K562 (cell line): ENCODE measurements at regions not wholly inside any gene's neighbourhood (a gene's known extent, or its start where the extent isn't known, plus 50 kb on each side); places are given as distances from the start of the nearest gene placed in this dataset.

Source experiments
- BDP1 ChIP-seq: IDR thresholded peaks from 3 replicates; pipeline ENCODE4 v1.6.1; 2011; ENCODE audit not compliant: insufficient read length, insufficient read depth
- CCAR2 ChIP-seq: fragments of 200-400 bp; formaldehyde crosslinking; IDR thresholded peaks from 2 replicates; pipeline ENCODE4 v1.6.1; 2017; ENCODE audit warnings: mild to moderate bottlenecking, low read depth, low read length
- CHD1 ChIP-seq: fragments of 200-600 bp; sonication (generic); IDR thresholded peaks from one replicate; pipeline ENCODE4 v1.6.1; 2012; ENCODE audit warnings: mild to moderate bottlenecking, moderate library complexity, low read length, inconsistent platforms
- DDX20 ChIP-seq: fragments of 450-650 bp; IDR thresholded peaks from 2 replicates; pipeline ENCODE4 v1.6.1; 2016; ENCODE audit warnings: missing genetic modification characterization, low read depth, mild to moderate bottlenecking, missing compliant biosample characterization, moderate library complexity
- ERF ChIP-seq: fragments of 450-650 bp; formaldehyde crosslinking; IDR thresholded peaks from 2 replicates; pipeline ENCODE4 v1.4.0; 2020; ENCODE audit warnings: mild to moderate bottlenecking, mixed read lengths
- HDAC6 ChIP-seq: IDR thresholded peaks from 2 replicates; pipeline ENCODE4 v1.6.1; 2012; ENCODE audit warnings: low read depth, mild to moderate bottlenecking, control low read depth, inconsistent platforms, low read length, moderate library complexity
- HMG20A ChIP-seq: fragments of 450-650 bp; formaldehyde crosslinking; conservative IDR thresholded peaks from 2 replicates; pipeline ENCODE4 v1.4.0; 2020; ENCODE audit warnings: mild to moderate bottlenecking, mixed read lengths
- MCM3 ChIP-seq: fragments of 450-650 bp; IDR thresholded peaks from 2 replicates; pipeline ENCODE4 v1.6.1; 2016
- NFIX ChIP-seq: fragments of 250-450 bp; sonication (Bioruptor Pico); IDR thresholded peaks from 2 replicates; pipeline ENCODE4 v1.4.0; 2020; ENCODE audit warnings: low read depth, mild to moderate bottlenecking, moderate library complexity
- PHF20 ChIP-seq: fragments of 450-650 bp; IDR thresholded peaks from 2 replicates; pipeline ENCODE4 v1.6.1; 2018; ENCODE audit not compliant: partially characterized antibody
- POLR2B ChIP-seq: fragments of 450-650 bp; IDR thresholded peaks from 2 replicates; pipeline ENCODE4 v1.6.1; 2018; ENCODE audit warnings: low read depth; ENCODE audit not compliant: partially characterized antibody
- RCOR1 ChIP-seq, 2 experiments: IDR thresholded peaks; 2 replicates each; pipeline ENCODE4 v1.6.1; 2012; ENCODE audit warnings: low read depth in 2 of 2, low read length in 2 of 2, borderline replicate concordance in 1 of 2, improper control_type of control experiment in 1 of 2
- SMARCC2 ChIP-seq: fragments of 450-650 bp; IDR thresholded peaks from 2 replicates; pipeline ENCODE4 v1.6.1; 2017; ENCODE audit warnings: antibody characterized with exemption, moderate library complexity, mild to moderate bottlenecking, low read depth
- TAF1 ChIP-seq: IDR thresholded peaks from 2 replicates; pipeline ENCODE4 v1.6.1; 2011; ENCODE audit warnings: mild to moderate bottlenecking, low read length, moderate library complexity; ENCODE audit not compliant: insufficient read depth, control insufficient read depth, severe bottlenecking; ENCODE audit errors: extremely low read depth
- TAF9B ChIP-seq: fragments of 450-650 bp; IDR thresholded peaks from 2 replicates; pipeline ENCODE4 v1.6.1; 2018; ENCODE audit warnings: mild to moderate bottlenecking; ENCODE audit not compliant: partially characterized antibody
- TEAD4 ChIP-seq, 2 experiments: sonication (generic) in 1 of 2; formaldehyde crosslinking in 1 of 2; IDR thresholded peaks; 2 replicates each; pipeline versions ENCODE4 v1.6.1 to v1.8.0; 2012 to 2022; ENCODE audit warnings: borderline replicate concordance in 1 of 2, inconsistent platforms in 1 of 2, low read length in 1 of 2, mild to moderate bottlenecking in 1 of 2, missing genetic modification reagents in 1 of 2
- YBX1 ChIP-seq: fragments of 450-650 bp; IDR thresholded peaks from 2 replicates; pipeline ENCODE4 v1.7.1; 2016; ENCODE audit warnings: mild to moderate bottlenecking
- ZBED1 ChIP-seq: IDR thresholded peaks from 2 replicates; pipeline ENCODE4 v1.6.1; 2014
- ZNF41 ChIP-seq: fragments of 250-450 bp; sonication (Bioruptor Pico); conservative IDR thresholded peaks from 2 replicates; pipeline ENCODE4 v1.4.0; 2020; ENCODE audit warnings: mild to moderate bottlenecking
- TF ChIP-seq, protein P1 (sequence below): fragments of 450-650 bp; IDR thresholded peaks from one replicate; pipeline ENCODE4 v1.6.1; 2018; ENCODE audit warnings: mild to moderate bottlenecking, moderate library complexity; ENCODE audit not compliant: partially characterized antibody
- TF ChIP-seq, protein P2 (sequence below): conservative IDR thresholded peaks from 2 replicates; pipeline ENCODE4 v1.6.1; 2011; ENCODE audit warnings: low read depth, mild to moderate bottlenecking, low read length; ENCODE audit not compliant: control insufficient read depth
- TF ChIP-seq, protein P3 (sequence below): sonication (generic); formaldehyde crosslinking; IDR thresholded peaks from 2 replicates; pipeline ENCODE4 v1.9.0; 2022; ENCODE audit warnings: mild to moderate bottlenecking, missing genetic modification reagents

DNA sequence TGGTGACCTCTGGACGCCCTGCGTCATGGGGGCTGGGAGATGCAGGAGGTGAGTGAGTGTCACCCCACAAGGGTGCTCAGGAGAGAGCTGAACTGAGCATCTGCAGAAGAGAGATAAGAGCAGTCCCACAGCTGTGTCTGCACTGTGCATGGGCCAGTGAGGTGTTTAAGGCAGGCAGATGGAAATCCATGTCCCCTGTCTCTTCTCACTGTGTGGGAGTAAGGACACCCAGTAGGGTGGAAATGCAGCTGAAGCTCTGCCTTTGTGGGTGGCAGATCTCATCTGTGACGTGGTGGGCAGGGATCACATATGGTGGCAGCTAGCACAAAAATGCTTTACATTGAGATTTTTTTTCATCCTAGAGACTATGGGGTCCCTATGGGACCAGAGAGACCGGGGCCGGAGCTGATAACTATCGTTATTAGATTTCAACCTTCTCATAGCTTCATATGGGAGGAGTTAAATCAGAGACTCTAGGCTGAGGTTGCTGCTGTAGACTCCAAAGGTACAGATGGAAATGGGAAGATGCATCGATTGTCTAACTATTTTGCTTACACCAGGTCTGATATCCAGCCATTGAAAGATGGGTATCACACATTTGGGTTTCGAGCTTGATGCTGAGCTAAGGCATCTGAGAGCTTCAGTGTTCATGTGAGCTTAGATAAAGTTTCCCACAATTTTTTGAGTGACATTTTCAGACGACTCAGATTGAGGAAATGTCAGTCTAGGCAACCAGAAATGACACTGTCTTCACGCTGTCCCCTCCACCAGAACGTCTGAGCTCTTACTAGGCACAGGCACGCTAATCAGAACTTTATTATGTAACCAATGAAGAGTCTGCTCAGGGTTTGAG, 65.3 kb upstream of the PSEN2 start (continued):
- TF ChIP-seq HDAC6 (no peak), RCOR1 (IDR thresholded peaks at IDR 0.05; ENCODE audit: borderline replicate concordance in 1 of 2, low read depth in 2 of 2, low read length in 2 of 2) (peak; percentile 93 to 99), TAF9B (no peak), HMG20A (CRISPR knock-in tag) (no peak), ZBED1 (peak; percentile 92), ERF (CRISPR knock-in tag) (no peak), PHF20 (peak; percentile 41), CHD1 (no peak), MCM3 (no peak), POLR2B (no peak), TEAD4 (IDR thresholded peaks at IDR 0.05; ENCODE audit: low read length) (peak; percentile 99), TEAD4 (CRISPR knock-in tag; IDR thresholded peaks at IDR 0.05; ENCODE audit: borderline replicate concordance) (no peak), BDP1 (no peak), NFIX (CRISPR knock-in tag) (no peak), SMARCC2 (peak; percentile 95), DDX20 (no peak), YBX1 (no peak), TAF1 (peak; percentile 33), ZNF41 (CRISPR knock-in tag) (no peak), CCAR2 (no peak)
- TF ChIP-seq, protein P1, sequence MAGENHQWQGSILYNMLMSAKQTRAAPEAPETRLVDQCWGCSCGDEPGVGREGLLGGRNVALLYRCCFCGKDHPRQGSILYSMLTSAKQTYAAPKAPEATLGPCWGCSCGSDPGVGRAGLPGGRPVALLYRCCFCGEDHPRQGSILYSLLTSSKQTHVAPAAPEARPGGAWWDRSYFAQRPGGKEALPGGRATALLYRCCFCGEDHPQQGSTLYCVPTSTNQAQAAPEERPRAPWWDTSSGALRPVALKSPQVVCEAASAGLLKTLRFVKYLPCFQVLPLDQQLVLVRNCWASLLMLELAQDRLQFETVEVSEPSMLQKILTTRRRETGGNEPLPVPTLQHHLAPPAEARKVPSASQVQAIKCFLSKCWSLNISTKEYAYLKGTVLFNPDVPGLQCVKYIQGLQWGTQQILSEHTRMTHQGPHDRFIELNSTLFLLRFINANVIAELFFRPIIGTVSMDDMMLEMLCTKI: no peak
- TF ChIP-seq, protein P2, sequence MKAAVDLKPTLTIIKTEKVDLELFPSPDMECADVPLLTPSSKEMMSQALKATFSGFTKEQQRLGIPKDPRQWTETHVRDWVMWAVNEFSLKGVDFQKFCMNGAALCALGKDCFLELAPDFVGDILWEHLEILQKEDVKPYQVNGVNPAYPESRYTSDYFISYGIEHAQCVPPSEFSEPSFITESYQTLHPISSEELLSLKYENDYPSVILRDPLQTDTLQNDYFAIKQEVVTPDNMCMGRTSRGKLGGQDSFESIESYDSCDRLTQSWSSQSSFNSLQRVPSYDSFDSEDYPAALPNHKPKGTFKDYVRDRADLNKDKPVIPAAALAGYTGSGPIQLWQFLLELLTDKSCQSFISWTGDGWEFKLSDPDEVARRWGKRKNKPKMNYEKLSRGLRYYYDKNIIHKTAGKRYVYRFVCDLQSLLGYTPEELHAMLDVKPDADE: peak; percentile 91
- TF ChIP-seq, protein P3, sequence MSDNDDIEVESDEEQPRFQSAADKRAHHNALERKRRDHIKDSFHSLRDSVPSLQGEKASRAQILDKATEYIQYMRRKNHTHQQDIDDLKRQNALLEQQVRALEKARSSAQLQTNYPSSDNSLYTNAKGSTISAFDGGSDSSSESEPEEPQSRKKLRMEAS: peak; percentile 67
